H1 (cell line): ENCODE measurements at regions not wholly inside any gene's neighbourhood (a gene's known extent, or its start where the extent isn't known, plus 50 kb on each side); places are given as distances from the start of the nearest gene placed in this dataset.

Experiments
- CTCF ChIA-PET: fragments of 300-600 bp; sonication (Branson Sonifier 250); formaldehyde crosslinking; loops from one replicate; lab custom pipeline; 2021; ENCODE audit not compliant: partially characterized antibody; lab: Charles Lee
- POLR2A ChIA-PET: fragments of 300-600 bp; sonication (Branson Sonifier 250); formaldehyde crosslinking; loops from one replicate; lab custom pipeline; 2021; ENCODE audit warnings: inconsistent platforms; ENCODE audit not compliant: partially characterized antibody; lab: Charles Lee
- DNase-seq, 2 experiments: peaks; one replicate each; pipeline versions ENCODE4 v3.0.0 to v3.0.0-alpha.2; 2010 to 2022; ENCODE audit warnings: low spot score in 2 of 2, low read depth in 1 of 2, mixed read lengths in 1 of 2
- FAIRE-seq: peaks from 2 replicates; lab custom pipeline; 2011; peaks lifted over from hg19 to GRCh38; lab: Jason Lieb, UNC
- H2AFZ ChIP-seq: 2 replicates; pipeline ENCODE4 v1.8.1; 2012; ENCODE audit warnings: low read length, inconsistent platforms
- H2AK5ac ChIP-seq: 2 replicates; pipeline ENCODE4 v1.6.1; 2013; ENCODE audit warnings: low read depth, low read length
- H2BK120ac ChIP-seq: replicated peaks from 2 replicates; pipeline ENCODE3; 2013; ENCODE audit warnings: low read depth, low read length, inconsistent platforms
- H2BK12ac ChIP-seq: 2 replicates; pipeline ENCODE4 v1.6.1; 2013; ENCODE audit warnings: low read depth, low read length
- H2BK15ac ChIP-seq: 2 replicates; pipeline ENCODE4 v1.6.1; 2013; ENCODE audit warnings: low read length
- H2BK20ac ChIP-seq: 2 replicates; pipeline ENCODE4 v1.6.1; 2013; ENCODE audit warnings: low read length
- H2BK5ac ChIP-seq: 2 replicates; pipeline ENCODE4 v1.6.1; 2013; ENCODE audit warnings: low read depth, low read length
- H3K14ac ChIP-seq: 2 replicates; pipeline ENCODE4 v1.6.1; 2013; ENCODE audit warnings: inconsistent platforms; ENCODE audit not compliant: insufficient read length
- H3K18ac ChIP-seq: 2 replicates; pipeline ENCODE4 v1.6.1; 2013; ENCODE audit warnings: low read length; ENCODE audit errors: extremely low read depth
- H3K23ac ChIP-seq: 2 replicates; pipeline ENCODE4 v1.6.1; 2013; ENCODE audit warnings: inconsistent platforms; ENCODE audit not compliant: insufficient read length
- H3K23me2 ChIP-seq: 2 replicates; pipeline ENCODE4 v1.6.1; 2013; ENCODE audit warnings: low read depth, low read length
- H3K27ac ChIP-seq: 2 replicates; pipeline ENCODE4 v1.6.1; 2011; ENCODE audit warnings: low read depth, low read length, inconsistent platforms
- H3K27me3 ChIP-seq, 4 experiments: replicated peaks in 1 of 4; 1 replicate in 1 of 4; 2 replicates in 3 of 4; pipeline versions ENCODE4 v1.6.1 to v1.8.1; 2011 to 2013; ENCODE audit warnings: low read length in 3 of 4, mild to moderate bottlenecking in 3 of 4, inconsistent platforms in 2 of 4, mixed read lengths in 2 of 4, moderate library complexity in 1 of 4; ENCODE audit not compliant: control insufficient read depth in 3 of 4, insufficient read depth in 3 of 4; ENCODE audit errors: extremely low read depth in 1 of 4
- H3K36me3 ChIP-seq, 4 experiments: 2 replicates each; pipeline versions ENCODE4 v1.6.1 to v1.8.1; 2011 to 2013; ENCODE audit warnings: mild to moderate bottlenecking in 4 of 4, low read length in 3 of 4, moderate library complexity in 2 of 4, control low read depth in 1 of 4, inconsistent platforms in 1 of 4; ENCODE audit not compliant: insufficient read depth in 4 of 4, control insufficient read depth in 2 of 4
- H3K4ac ChIP-seq: replicated peaks from 2 replicates; pipeline ENCODE3; 2013; ENCODE audit warnings: low read length, low read depth, mixed read lengths, inconsistent platforms; ENCODE audit not compliant: insufficient read length
- H3K4me1 ChIP-seq, 4 experiments: replicated peaks in 1 of 4; 1 replicate in 1 of 4; 2 replicates in 3 of 4; pipeline versions ENCODE4 v1.6.1 to v1.8.1; 2011 to 2013; ENCODE audit warnings: low read length in 3 of 4, inconsistent platforms in 2 of 4, mixed read lengths in 1 of 4; ENCODE audit not compliant: insufficient read depth in 4 of 4, control insufficient read depth in 3 of 4
- H3K4me2 ChIP-seq, 2 experiments: 2 replicates each; pipeline versions ENCODE4 v1.6.1 to v1.8.1; 2011 to 2013; ENCODE audit warnings: low read depth in 2 of 2, low read length in 2 of 2, control low read depth in 1 of 2, inconsistent platforms in 1 of 2, mild to moderate bottlenecking in 1 of 2; ENCODE audit not compliant: insufficient read depth in 1 of 2
- H3K4me3 ChIP-seq, 4 experiments: fragments of 200-600, 300-600 bp in 1 of 4; sonication (generic), shearing (Covaris generic), sonication (Bioruptor Twin) in 1 of 4; 2 replicates each; pipeline versions ENCODE4 v1.5.1 to v1.8.1; 2011 to 2016; ENCODE audit warnings: low read length in 4 of 4, low read depth in 3 of 4, control low read depth in 2 of 4, inconsistent platforms in 2 of 4, mild to moderate bottlenecking in 2 of 4, mixed read lengths in 1 of 4, moderate library complexity in 1 of 4; ENCODE audit not compliant: insufficient read depth in 2 of 4; ENCODE audit errors: extremely low read depth in 1 of 4
- H3K56ac ChIP-seq: replicated peaks from 2 replicates; pipeline ENCODE3; 2013; ENCODE audit warnings: low read depth, mild to moderate bottlenecking, mixed read lengths, low read length, inconsistent platforms; ENCODE audit not compliant: insufficient read length
- H3K79me1 ChIP-seq: 2 replicates; pipeline ENCODE4 v1.6.1; 2013; ENCODE audit warnings: low read depth, low read length, control low read depth
- H3K79me2 ChIP-seq, 2 experiments: 2 replicates each; pipeline versions ENCODE4 v1.6.1 to v1.8.1; 2012 to 2013; ENCODE audit warnings: low read length in 2 of 2, mild to moderate bottlenecking in 2 of 2, inconsistent platforms in 1 of 2; ENCODE audit not compliant: insufficient read depth in 2 of 2, control insufficient read depth in 1 of 2
- H3K9ac ChIP-seq, 4 experiments: replicated peaks in 1 of 4; 1 replicate in 1 of 4; 2 replicates in 3 of 4; pipeline versions ENCODE4 v1.6.1 to v1.8.1; 2011 to 2013; ENCODE audit warnings: low read depth in 3 of 4, low read length in 3 of 4, control low read depth in 2 of 4, mild to moderate bottlenecking in 2 of 4, moderate library complexity in 2 of 4, inconsistent platforms in 1 of 4; ENCODE audit errors: extremely low read depth in 1 of 4
- H3K9me3 ChIP-seq, 2 experiments: 2 replicates each; pipeline versions ENCODE4 v1.6.1 to v1.8.1; 2012 to 2013; ENCODE audit warnings: mild to moderate bottlenecking in 2 of 2, moderate library complexity in 2 of 2, control low read depth in 1 of 2, inconsistent platforms in 1 of 2, low read depth in 1 of 2, low read length in 1 of 2, mixed read lengths in 1 of 2; ENCODE audit not compliant: insufficient read depth in 2 of 2
- H4K20me1 ChIP-seq, 2 experiments: replicated peaks in 1 of 2; 2 replicates each; pipeline versions ENCODE3 to v1.8.1; 2011 to 2013; ENCODE audit warnings: inconsistent platforms in 2 of 2, low read length in 2 of 2, mild to moderate bottlenecking in 1 of 2; ENCODE audit not compliant: insufficient read depth in 2 of 2, control insufficient read depth in 1 of 2
- H4K5ac ChIP-seq: 2 replicates; pipeline ENCODE4 v1.6.1; 2013; ENCODE audit warnings: low read length, low read depth, mixed read lengths, inconsistent platforms; ENCODE audit not compliant: insufficient read length
- H4K8ac ChIP-seq: 2 replicates; pipeline ENCODE4 v1.8.0; 2013; ENCODE audit warnings: mild to moderate bottlenecking, moderate library complexity, low read length, inconsistent platforms; ENCODE audit not compliant: insufficient read depth; ENCODE audit errors: extremely low read depth
- H4K91ac ChIP-seq: replicated peaks from 2 replicates; pipeline ENCODE3; 2013; ENCODE audit warnings: low read length, mixed read lengths, inconsistent platforms; ENCODE audit not compliant: insufficient read length
- BCL11A ChIP-seq, 2 experiments: IDR thresholded peaks; one replicate each; pipeline ENCODE4 v1.6.1; 2011; ENCODE audit warnings: low read depth in 2 of 2, low read length in 2 of 2, mild to moderate bottlenecking in 2 of 2
- CHD1 ChIP-seq: IDR thresholded peaks from 2 replicates; pipeline ENCODE4 v1.6.1; 2012; ENCODE audit warnings: low read depth, low read length, improper control_type of control experiment
- CTCF ChIP-seq, 3 experiments: IDR thresholded peaks; 1 replicate in 2 of 3; 2 replicates in 1 of 3; pipeline versions ENCODE4 v1.5.1 to v1.6.1; 2011; ENCODE audit warnings: low read length in 3 of 3, mild to moderate bottlenecking in 3 of 3, inconsistent platforms in 2 of 3, low read depth in 1 of 3, moderate library complexity in 1 of 3; ENCODE audit not compliant: insufficient read depth in 1 of 3; ENCODE audit errors: control extremely low read depth in 1 of 3
- EZH2 ChIP-seq: fragments of 200-600 bp; sonication (generic); IDR thresholded peaks from 2 replicates; pipeline ENCODE4 v1.7.1; 2012; ENCODE audit warnings: low read depth, mild to moderate bottlenecking, moderate library complexity, low read length, inconsistent platforms; ENCODE audit not compliant: severe bottlenecking
- FOSL1 ChIP-seq: IDR thresholded peaks from 2 replicates; pipeline ENCODE4 v1.6.1; 2011; ENCODE audit warnings: mild to moderate bottlenecking, low read depth, low read length, moderate library complexity; ENCODE audit not compliant: insufficient read depth
- GABPA ChIP-seq: IDR thresholded peaks from 2 replicates; pipeline ENCODE4 v1.6.1; 2011; ENCODE audit warnings: mild to moderate bottlenecking, low read length, moderate library complexity, borderline replicate concordance; ENCODE audit not compliant: insufficient read depth
- POLR2AphosphoS5 ChIP-seq: IDR thresholded peaks from 2 replicates; pipeline ENCODE4 v1.6.1; 2011; ENCODE audit warnings: low read depth, low read length
- RAD21 ChIP-seq, 2 experiments: IDR thresholded peaks in 1 of 2; conservative IDR thresholded peaks in 1 of 2; 2 replicates each; pipeline ENCODE4 v1.6.1; 2011; ENCODE audit warnings: low read depth in 2 of 2, low read length in 2 of 2, improper control_type of control experiment in 1 of 2, inconsistent platforms in 1 of 2, mild to moderate bottlenecking in 1 of 2, moderate library complexity in 1 of 2
- RBBP5 ChIP-seq: IDR thresholded peaks from 2 replicates; pipeline ENCODE4 v1.7.1; 2012; ENCODE audit warnings: low read depth, mild to moderate bottlenecking, inconsistent platforms, low read length, moderate library complexity, borderline replicate concordance
- SP4 ChIP-seq: IDR thresholded peaks from 2 replicates; pipeline ENCODE4 v1.6.1; 2012; ENCODE audit warnings: low read length, inconsistent platforms
- WGBS, 2 experiments: shearing (Covaris generic) in 1 of 2; methylation state at CpG; one replicate each; pipeline versions ENCODE4 v1.1.6 to v1.1.7; 2013 to 2015; ENCODE audit warnings: low lambda C conversion rate in 2 of 2, mixed read lengths in 2 of 2, inconsistent platforms in 1 of 2, low coverage in 1 of 2, missing lambda C conversion rate in 1 of 2; ENCODE audit not compliant: insufficient replicate concordance in 2 of 2, insufficient coverage in 1 of 2, insufficient read length in 1 of 2; ENCODE audit errors: extremely low coverage in 1 of 2, missing lambda C conversion rate in 1 of 2; 5-methylcytosine and 5-hydroxymethylcytosine counted together

GRCh38 chr5:88089719-88090390 lies 178.8 kb downstream of the TMEM161B start:
- Histone ChIP-seq H3K4ac (no peak overlapping the region), H3K14ac (no peak overlapping the region), H3K79me1 (no peaks in the 10 kb centered on the region), H3K56ac (no peak overlapping the region), H3K79me2 (no peaks in the 10 kb centered on the region), H4K20me1 (no peaks in the 10 kb centered on the region), H2AFZ (peak overlapping the region; percentile 95), H2BK12ac (no peak overlapping the region), H2BK120ac (no peak overlapping the region), H3K4me3 (no peak overlapping the region), H3K27ac (no peak overlapping the region), H2BK5ac (no peak overlapping the region), H3K9ac (no peak overlapping the region), H3K23me2 (no peaks in the 10 kb centered on the region), H4K8ac (no peak overlapping the region), H4K91ac (no peak overlapping the region), H3K9me3 (no peaks in the 10 kb centered on the region), H3K4me2 (no peak overlapping the region), H3K4me1 (peaks cover 0 to 12% (median 4%) of the 10 kb centered on the region in 4 experiments; a peak in 4 of 7 replicates), H3K36me3 (no peaks in the 10 kb centered on the region), H2BK20ac (no peak overlapping the region), H3K23ac (no peak overlapping the region), H2BK15ac (no peak overlapping the region), H2AK5ac (no peak overlapping the region), H3K18ac (no peak overlapping the region), H4K5ac (no peak overlapping the region), H3K27me3 (no peaks in the 10 kb centered on the region)
- WGBS, 2 experiments: 89% methylated on average over 7 of the region's 7 CpGs; no CpG with 5 or more reads in 1 of the 2 experiments
- peak; percentile 42 for FAIRE-seq
- DNase-seq: no peak
- POLR2A ChIA-PET: no interaction called here
- CTCF ChIA-PET: interaction anchor here (0.7 to 1.9 kb wide), 6 partner anchors 11 to 601 kb away, joined by 3 to 6 read pairs (median 4); no protein-coding TSS in a partner anchor
- TF ChIP-seq GABPA (no peak), BCL11A (IDR thresholded peaks at IDR 0.05; ENCODE audit: low read depth in 2 of 2, low read length in 2 of 2) (no peak), RBBP5 (no peak), CHD1 (no peak), EZH2 (no peak), CTCF (IDR thresholded peaks at IDR 0.05; ENCODE audit: control extremely low read depth in 1 of 3, insufficient read depth in 1 of 3, low read depth in 1 of 3, low read length in 3 of 3) (peak in 2 of 3 experiments; percentile 19 to 24; a peak in 2 of 4 replicates), RAD21 (IDR thresholded peaks at IDR 0.05 in 1 of 2, conservative IDR thresholded peaks at IDR 0.05 in 1 of 2; ENCODE audit: low read depth in 2 of 2, low read length in 2 of 2) (peak; percentile 40 to 46), FOSL1 (no peak), POLR2AphosphoS5 (no peak), SP4 (no peak)
